Heart right ventricle (tissue), 16 donors: ENCODE measurements at regions not wholly inside any gene's neighbourhood (a gene's known extent, or its start where the extent isn't known, plus 50 kb on each side); places are given as distances from the start of the nearest gene placed in this dataset.

ENCODE experiments used
- ATAC-seq, 8 donors: fragments of 200-7000 bp; cut with Tn5 transposase; one replicate each; pipeline ENCODE4 v1.9.1; 2020; ENCODE audit warnings: mild to moderate bottlenecking in 8 of 8, moderate library complexity in 8 of 8, moderate number of reproducible peaks in 1 of 8
- DNase-seq, 2 donors: peaks; one replicate each; pipeline ENCODE4 v3.0.0-alpha.2; 2020
- H3K27ac ChIP-seq, 10 donors: fragments of 200-600 bp; sonication (generic) in 2 of 10; one replicate each; pipeline versions ENCODE4 v1.5.0 to v1.8.0; 2020 to 2022; ENCODE audit warnings: mild to moderate bottlenecking in 3 of 10
- H3K27me3 ChIP-seq, 7 donors: fragments of 200-600 bp; one replicate each; pipeline ENCODE4 v1.8.0; 2021 to 2022; ENCODE audit warnings: mild to moderate bottlenecking in 2 of 7
- H3K36me3 ChIP-seq, 9 donors: fragments of 200-600 bp; sonication (generic) in 1 of 9; one replicate each; pipeline versions ENCODE4 v1.5.0 to v1.8.0; 2020 to 2022; ENCODE audit warnings: mild to moderate bottlenecking in 2 of 9
- H3K4me1 ChIP-seq, 9 donors: fragments of 200-600 bp; sonication (generic) in 1 of 9; one replicate each; pipeline versions ENCODE4 v1.5.0 to v1.8.0; 2020 to 2022; ENCODE audit warnings: mild to moderate bottlenecking in 4 of 9
- H3K4me3 ChIP-seq, 10 donors: fragments of 200-600 bp; sonication (generic) in 2 of 10; one replicate each; pipeline versions ENCODE4 v1.5.0 to v1.8.0; 2020 to 2022; ENCODE audit warnings: mild to moderate bottlenecking in 7 of 10, moderate library complexity in 2 of 10
- H3K9me3 ChIP-seq, 11 donors: fragments of 200-600 bp in 10 of 11; sonication (generic) in 2 of 11; one replicate each; pipeline versions ENCODE4 v1.5.0 to v1.8.0; 2013 to 2022; ENCODE audit warnings: mild to moderate bottlenecking in 2 of 11, control low read depth in 1 of 11, moderate library complexity in 1 of 11
- WGBS, 2 donors: extraction: QIAGEN DNeasy Blood & Tissue Kit; methylation state at CpG; one replicate each; pipeline ENCODE4 v1.1.7; 2013; ENCODE audit warnings: inconsistent platforms in 1 of 2; 5-methylcytosine and 5-hydroxymethylcytosine counted together
- intact Hi-C, 10 donors: fragments of 100-400 bp; cut with DNase I; formaldehyde crosslinking; loops; one replicate each; pipeline versions ENCODE4 v1.11.1 to v1.14.2; 2022
- TF ChIP-seq, protein P1 (sequence below), 9 donors: fragments of 200-600 bp; sonication (generic) in 2 of 9; IDR thresholded peaks; one replicate each; pipeline versions ENCODE4 v1.5.0 to v1.8.0; 2021 to 2022; ENCODE audit warnings: antibody characterized with exemption in 9 of 9, mild to moderate bottlenecking in 5 of 9, moderate library complexity in 1 of 9
- donor health status: Arrhythmogenic right ventricular cardiomyopathy.
- donor health status: ischemic (EF 13 %, LVEDD 7.1; RV severe dilation, severe dysfunction).
- donor health status: healthy with polysubstance abuse.
- donor health status: DM: no; HTN: yes; CAD: no.
- donor health status: DM: no; HTN: no; CAD: no.
- donor health status: ischemic (EF 25% LVEDD 6.9; RV normal size, moderate dysfunction).
- donor health status: ischemic (EF 25% LVEDD 5.7; RV mildly dilated, moderate dysfunction).
- donor health status: healthy.
- donor health status: DM: yes; HTN: yes; CAD: no.
- donor health status: Ischemic cardiomyopathy.
- donor health status: ischemic (EF 35%, LVEDD 5.7; RV mildly dilated, moderate dysfunction).
- donor health status: nonischemic (EF 11% LVEDD 7.7; RV severe dilation, severe dysfunction).
- donor health status: DM: yes; HTN: yes; CAD: no.
- donor health status: PGD.
- donor health status: ischemic (EF 29% LVEDD 5.4; RV normal size, mild dysfunction).
- donor health status: nonischemic (EF 23%, LVEDD 6.1; RV moderate dilation, normal function).

DNA sequence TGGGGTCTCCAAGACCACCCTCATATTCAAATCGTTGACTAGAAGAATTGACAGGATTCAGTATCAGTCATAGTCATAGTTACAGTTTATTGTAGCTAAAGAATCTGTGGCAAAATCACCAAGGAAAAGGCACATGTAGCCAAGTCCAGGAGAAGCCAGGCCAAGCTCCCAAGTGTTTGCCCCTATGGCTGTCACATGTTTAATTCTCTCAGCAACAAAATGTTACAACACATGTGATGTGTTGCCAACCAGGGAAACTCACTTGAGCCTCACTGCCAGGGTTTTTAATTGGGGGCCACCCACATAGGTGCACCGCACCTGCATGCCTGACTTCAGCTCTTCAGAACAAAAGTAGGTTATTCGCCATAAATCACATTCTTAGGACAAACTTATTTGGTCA lies 1030.9 kb upstream of the CELF2 start:
- DNase-seq: no peak
- H3K9me3 ChIP-seq: peaks cover 0 to 15% (median 4%) of the 10 kb centered on the region in 11 donors
- no peaks in the 10 kb centered on the region for H3K36me3 ChIP-seq
- intact Hi-C loops: no loop called here
- no peak overlapping the region for H3K4me3 ChIP-seq
- ATAC-seq: no peak
- TF ChIP-seq, protein P1, sequence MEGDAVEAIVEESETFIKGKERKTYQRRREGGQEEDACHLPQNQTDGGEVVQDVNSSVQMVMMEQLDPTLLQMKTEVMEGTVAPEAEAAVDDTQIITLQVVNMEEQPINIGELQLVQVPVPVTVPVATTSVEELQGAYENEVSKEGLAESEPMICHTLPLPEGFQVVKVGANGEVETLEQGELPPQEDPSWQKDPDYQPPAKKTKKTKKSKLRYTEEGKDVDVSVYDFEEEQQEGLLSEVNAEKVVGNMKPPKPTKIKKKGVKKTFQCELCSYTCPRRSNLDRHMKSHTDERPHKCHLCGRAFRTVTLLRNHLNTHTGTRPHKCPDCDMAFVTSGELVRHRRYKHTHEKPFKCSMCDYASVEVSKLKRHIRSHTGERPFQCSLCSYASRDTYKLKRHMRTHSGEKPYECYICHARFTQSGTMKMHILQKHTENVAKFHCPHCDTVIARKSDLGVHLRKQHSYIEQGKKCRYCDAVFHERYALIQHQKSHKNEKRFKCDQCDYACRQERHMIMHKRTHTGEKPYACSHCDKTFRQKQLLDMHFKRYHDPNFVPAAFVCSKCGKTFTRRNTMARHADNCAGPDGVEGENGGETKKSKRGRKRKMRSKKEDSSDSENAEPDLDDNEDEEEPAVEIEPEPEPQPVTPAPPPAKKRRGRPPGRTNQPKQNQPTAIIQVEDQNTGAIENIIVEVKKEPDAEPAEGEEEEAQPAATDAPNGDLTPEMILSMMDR (IDR thresholded peaks at IDR 0.05): no peak
- no peak overlapping the region for H3K27ac ChIP-seq
- 89 to 95% methylated on average over 3 of the region's 3 CpGs for WGBS, 2 donors
- H3K4me1 ChIP-seq: no peaks in the 10 kb centered on the region
- no peaks in the 10 kb centered on the region for H3K27me3 ChIP-seq

DNA sequence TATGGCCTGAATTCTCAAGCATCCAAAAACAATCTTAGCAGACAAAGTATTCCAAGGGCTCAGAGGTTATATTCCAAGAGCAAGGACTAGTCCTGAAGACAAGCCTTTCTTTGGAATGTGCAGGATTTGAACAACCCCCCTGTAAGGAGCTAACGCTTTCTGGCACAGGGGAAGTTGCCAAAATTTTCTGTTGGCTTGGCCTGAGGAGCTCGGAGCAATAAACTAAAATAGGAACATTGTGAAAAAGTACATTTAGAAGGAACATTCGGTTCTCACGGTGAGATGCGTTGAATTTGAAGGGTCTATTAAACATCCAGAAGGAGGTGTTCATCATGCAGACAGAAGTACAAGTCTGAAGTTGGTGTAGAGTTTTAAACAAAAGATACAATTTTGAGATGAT lies 1030.5 kb upstream of the CELF2 start:
- ATAC-seq (no peak), DNase-seq (no peak)
- Histone ChIP-seq H3K27me3 (no peaks in the 10 kb centered on the region), H3K36me3 (no peaks in the 10 kb centered on the region), H3K4me3 (no peak overlapping the region), H3K9me3 (peaks cover 0 to 15% (median 4%) of the 10 kb centered on the region in 11 donors), H3K4me1 (no peaks in the 10 kb centered on the region), H3K27ac (no peak overlapping the region)
- intact Hi-C loops: no loop called here
- 79 to 82% methylated on average over 5 of the region's 5 CpGs for WGBS, 2 donors
- TF ChIP-seq, protein P1 (IDR thresholded peaks at IDR 0.05): no peak

DNA sequence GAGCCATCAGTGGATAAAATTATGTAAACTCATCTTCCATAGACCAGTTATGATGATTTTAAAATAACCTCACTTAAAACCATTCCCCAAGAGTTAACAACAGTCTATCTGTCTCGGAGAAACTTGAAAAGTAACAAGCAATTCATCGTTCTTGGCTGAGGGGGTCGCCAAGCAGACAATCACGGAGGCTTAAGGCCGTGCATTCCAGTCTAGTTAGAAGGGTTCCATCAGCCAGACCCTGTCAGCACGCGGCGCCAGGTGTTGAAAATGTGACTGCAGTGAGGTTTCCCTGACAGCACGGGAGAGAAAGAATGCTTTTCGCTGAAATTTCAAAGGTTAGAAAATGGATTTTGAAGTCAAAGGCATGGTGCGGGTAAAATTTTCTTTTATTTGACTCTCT lies 1025.0 kb upstream of the CELF2 start:
- WGBS, 2 donors: 13 to 24% methylated on average over 11 of the region's 11 CpGs
- intact Hi-C loops: no loop called here
- H3K4me3 ChIP-seq: peak overlapping the region in 1 of 10 donors; percentile 10
- H3K27me3 ChIP-seq: no peaks in the 10 kb centered on the region
- ATAC-seq: peak in 1 of 8 donors; percentile 42
- no peaks in the 10 kb centered on the region for H3K9me3 ChIP-seq
- H3K4me1 ChIP-seq: no peaks in the 10 kb centered on the region
- peak in 1 of 2 donors; percentile 4 for DNase-seq
- TF ChIP-seq, protein P1 (IDR thresholded peaks at IDR 0.05): peak in 2 of 9 donors; percentile 16 to 17
- H3K36me3 ChIP-seq: no peaks in the 10 kb centered on the region
- H3K27ac ChIP-seq: no peak overlapping the region

DNA sequence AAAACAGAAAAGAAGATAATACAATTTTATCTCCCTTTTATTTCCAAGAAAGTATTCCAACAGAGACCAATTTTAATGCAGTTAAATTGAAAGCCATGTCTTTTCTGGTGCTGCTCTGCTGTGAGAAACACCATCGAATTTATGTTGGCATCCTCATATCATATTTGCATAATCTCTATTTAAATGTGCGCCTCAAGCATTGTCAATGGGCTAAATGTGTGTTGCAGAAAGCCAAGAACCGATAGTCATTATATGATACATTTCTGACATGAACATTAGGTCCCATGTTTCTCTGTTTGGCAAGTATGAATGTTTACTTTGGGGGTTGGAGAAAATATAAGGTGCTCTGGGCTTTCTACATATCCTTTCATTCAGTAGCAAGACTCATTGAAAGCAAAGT lies 1023.5 kb upstream of the CELF2 start:
- Histone ChIP-seq H3K27ac (no peak overlapping the region), H3K4me3 (no peak overlapping the region), H3K27me3 (no peaks in the 10 kb centered on the region), H3K36me3 (no peaks in the 10 kb centered on the region), H3K4me1 (no peaks in the 10 kb centered on the region), H3K9me3 (peaks cover 0 to 6% (median 0%) of the 10 kb centered on the region in 11 donors)
- TF ChIP-seq, protein P1 (IDR thresholded peaks at IDR 0.05): no peak
- intact Hi-C loops: no loop called here
- WGBS, 2 donors: 76 to 79% methylated on average over 3 of the region's 3 CpGs
- ATAC-seq (no peak), DNase-seq (no peak)
